HepG2 (cell line): ENCODE measurements at regions not wholly inside any gene's neighbourhood (a gene's known extent, or its start where the extent isn't known, plus 50 kb on each side); places are given as distances from the start of the nearest gene placed in this dataset.

ENCODE experiments used
- EP300 ChIP-seq, 3 experiments: sonication (generic) in 1 of 3; formaldehyde crosslinking in 1 of 3; IDR thresholded peaks; 2 replicates each; pipeline versions ENCODE4 v1.5.1 to v1.6.1; 2011 to 2020; ENCODE audit warnings: low read depth in 2 of 3, low read length in 2 of 3, borderline replicate concordance in 1 of 3, improper control_type of control experiment in 1 of 3, mild to moderate bottlenecking in 1 of 3, missing genetic modification reagents in 1 of 3, moderate library complexity in 1 of 3
- ZNF138 ChIP-seq: sonication (generic); formaldehyde crosslinking; IDR thresholded peaks from 2 replicates; pipeline ENCODE4 v1.5.0; 2020; ENCODE audit warnings: mild to moderate bottlenecking, low read depth, missing genetic modification reagents
- TF ChIP-seq, protein P1 (sequence below): sonication (generic); formaldehyde crosslinking; IDR thresholded peaks from 2 replicates; pipeline ENCODE4 v1.5.0; 2020; ENCODE audit warnings: mild to moderate bottlenecking, missing genetic modification reagents, moderate library complexity

DNA sequence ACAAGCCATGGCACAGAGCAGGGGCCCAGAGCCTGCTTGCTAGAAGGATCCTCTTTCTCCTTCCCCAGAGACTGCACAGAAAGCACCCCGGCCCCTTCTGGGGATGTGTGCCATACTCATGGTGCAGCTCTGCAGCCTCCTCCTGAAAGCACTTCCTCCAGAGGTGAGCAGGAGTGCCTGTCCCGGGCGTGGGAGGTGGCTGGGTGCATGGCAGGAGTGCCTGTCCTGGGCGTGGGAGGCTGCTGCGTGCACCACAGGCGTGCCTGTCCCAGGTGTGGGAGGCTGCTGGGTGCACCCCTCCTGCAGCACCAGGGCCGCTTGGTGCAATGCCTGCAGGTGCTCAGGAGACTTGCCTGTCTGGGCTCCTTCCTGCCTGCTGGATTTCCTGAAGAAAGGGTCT, 913.3 kb downstream of the UQCRFS1 start:
- no peak for TF ChIP-seq ZNF138 (CRISPR knock-in tag)
- TF ChIP-seq EP300 (IDR thresholded peaks at IDR 0.05; ENCODE audit: low read depth in 2 of 2, low read length in 2 of 2): no peak
- no peak for TF ChIP-seq EP300 (CRISPR knock-in tag; IDR thresholded peaks at IDR 0.05; ENCODE audit: borderline replicate concordance)
- TF ChIP-seq, protein P1, sequence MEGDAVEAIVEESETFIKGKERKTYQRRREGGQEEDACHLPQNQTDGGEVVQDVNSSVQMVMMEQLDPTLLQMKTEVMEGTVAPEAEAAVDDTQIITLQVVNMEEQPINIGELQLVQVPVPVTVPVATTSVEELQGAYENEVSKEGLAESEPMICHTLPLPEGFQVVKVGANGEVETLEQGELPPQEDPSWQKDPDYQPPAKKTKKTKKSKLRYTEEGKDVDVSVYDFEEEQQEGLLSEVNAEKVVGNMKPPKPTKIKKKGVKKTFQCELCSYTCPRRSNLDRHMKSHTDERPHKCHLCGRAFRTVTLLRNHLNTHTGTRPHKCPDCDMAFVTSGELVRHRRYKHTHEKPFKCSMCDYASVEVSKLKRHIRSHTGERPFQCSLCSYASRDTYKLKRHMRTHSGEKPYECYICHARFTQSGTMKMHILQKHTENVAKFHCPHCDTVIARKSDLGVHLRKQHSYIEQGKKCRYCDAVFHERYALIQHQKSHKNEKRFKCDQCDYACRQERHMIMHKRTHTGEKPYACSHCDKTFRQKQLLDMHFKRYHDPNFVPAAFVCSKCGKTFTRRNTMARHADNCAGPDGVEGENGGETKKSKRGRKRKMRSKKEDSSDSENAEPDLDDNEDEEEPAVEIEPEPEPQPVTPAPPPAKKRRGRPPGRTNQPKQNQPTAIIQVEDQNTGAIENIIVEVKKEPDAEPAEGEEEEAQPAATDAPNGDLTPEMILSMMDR (CRISPR knock-in tag): no peak
